ENCODE measurements at regions not wholly inside any gene's neighbourhood (a gene's known extent, or its start where the extent isn't known, plus 50 kb on each side); places are given as distances from the start of the nearest gene placed in this dataset.
"Not testable (repeated sequence)": the region's sequence is repeated elsewhere in the genome, so short reads cannot be mapped to it uniquely, and the experiment has no call there.

- no peak overlapping the region for H3K4me3 ChIP-seq
- no peaks in the 10 kb centered on the region for H3K9me3 ChIP-seq
- no peak for DNase-seq (ENCODE audit: low spot score)
- TF ChIP-seq CTCF (IDR thresholded peaks at IDR 0.05) (no peak), POLR2A (IDR thresholded peaks at IDR 0.05) (no peak)
- 92% methylated on average over 3 of the region's 3 CpGs for WGBS
- H3K27ac ChIP-seq = no peak overlapping the region
- no peaks in the 10 kb centered on the region for H3K4me1 ChIP-seq (replicated peaks)
- no peaks in the 10 kb centered on the region for H3K36me3 ChIP-seq
- no peaks in the 10 kb centered on the region for H3K27me3 ChIP-seq (replicated peaks; ENCODE audit: insufficient read depth)
- intact Hi-C loops (cut with DNase I) = no loop called here
Observed at GRCh38 chr2:138066139-138066806, 102.0 kb downstream of the HNMT start.

- Histone ChIP-seq H3K9me3 (no peaks in the 10 kb centered on the region), H3K4me1 (replicated peaks) (no peaks in the 10 kb centered on the region), H3K4me3 (no peak overlapping the region), H3K27me3 (replicated peaks; ENCODE audit: insufficient read depth) (no peaks in the 10 kb centered on the region), H3K27ac (no peak overlapping the region), H3K36me3 (no peaks in the 10 kb centered on the region)
- no peak for TF ChIP-seq POLR2A (IDR thresholded peaks at IDR 0.05)
- TF ChIP-seq CTCF (IDR thresholded peaks at IDR 0.05) = no peak
- no peak for TF ChIP-seq POLR2AphosphoS5 (IDR thresholded peaks at IDR 0.05)
- intact Hi-C loops (cut with DNase I) = no loop called here
- 82% methylated on average over 1 of the region's 1 CpG for WGBS
- DNase-seq (ENCODE audit: low spot score) = no peak
Observed at GRCh38 chr2:138066841-138067240, 102.6 kb downstream of the HNMT start.

- intact Hi-C loops (cut with DNase I); H3K27me3 ChIP-seq (replicated peaks; ENCODE audit: insufficient read depth); H3K36me3 ChIP-seq; H3K4me1 ChIP-seq (replicated peaks); H3K9me3 ChIP-seq; DNase-seq (ENCODE audit: low spot score); H3K27ac ChIP-seq; H3K4me3 ChIP-seq: not testable (repeated sequence)
- 89% methylated on average over 2 of the region's 2 CpGs for WGBS
Observed at GRCh38 chr2:138068669-138069068, 104.4 kb downstream of the HNMT start.

- H3K9me3 ChIP-seq; intact Hi-C loops (cut with DNase I); DNase-seq (ENCODE audit: low spot score); H3K27me3 ChIP-seq (replicated peaks; ENCODE audit: insufficient read depth); H3K36me3 ChIP-seq; H3K27ac ChIP-seq; H3K4me3 ChIP-seq; H3K4me1 ChIP-seq (replicated peaks): not testable (repeated sequence)
- WGBS = 71% methylated on average over 7 of the region's 7 CpGs
Observed at GRCh38 chr2:138071042-138071719, 106.9 kb downstream of the HNMT start.

GRCh38 chr2:138071720-138072719, 107.7 kb downstream of the HNMT start:
- TF ChIP-seq POLR2AphosphoS5 (IDR thresholded peaks at IDR 0.05) = no peak
- no peak for TF ChIP-seq POLR2A (IDR thresholded peaks at IDR 0.05)
- TF ChIP-seq CTCF (IDR thresholded peaks at IDR 0.05) = no peak
- WGBS = 33% methylated on average over 7 of the region's 7 CpGs
- Histone ChIP-seq H3K4me3 (no peak overlapping the region), H3K36me3 (no peaks in the 10 kb centered on the region), H3K4me1 (replicated peaks) (no peaks in the 10 kb centered on the region), H3K27ac (no peak overlapping the region), H3K27me3 (replicated peaks; ENCODE audit: insufficient read depth) (no peaks in the 10 kb centered on the region), H3K9me3 (no peaks in the 10 kb centered on the region)
- peak; percentile 13 for DNase-seq (ENCODE audit: low spot score)
- intact Hi-C loops (cut with DNase I) = no loop called here
